Prostate gland (tissue), 2 donors: ENCODE measurements at regions not wholly inside any gene's neighbourhood (a gene's known extent, or its start where the extent isn't known, plus 50 kb on each side); places are given as distances from the start of the nearest gene placed in this dataset.

ENCODE experiments used
- CTCF ChIP-seq, 4 experiments: fragments of 200-600 bp in 2 of 4; fragments of 450-650 bp in 2 of 4; sonication (generic) in 2 of 4; IDR thresholded peaks; 1 replicate in 3 of 4; 2 replicates in 1 of 4; pipeline ENCODE4 v1.5.1; 2016 to 2019; ENCODE audit warnings: antibody characterized with exemption in 4 of 4, mild to moderate bottlenecking in 2 of 4, moderate library complexity in 2 of 4
- POLR2A ChIP-seq: fragments of 450-650 bp; IDR thresholded peaks from one replicate; pipeline ENCODE4 v1.6.1; 2016; ENCODE audit warnings: antibody characterized with exemption, mild to moderate bottlenecking
- POLR2AphosphoS5 ChIP-seq: sonication (generic); formaldehyde crosslinking; IDR thresholded peaks from one replicate; pipeline ENCODE4 v1.6.1; 2017; ENCODE audit warnings: antibody characterized with exemption

GRCh38 chr11:95660038-95660437 is 129.5 kb downstream of the FAM76B start:
- no peak for TF ChIP-seq CTCF (IDR thresholded peaks at IDR 0.05)
- no peak for TF ChIP-seq POLR2AphosphoS5
- no peak for TF ChIP-seq POLR2A
